ENCODE measurements at regions not wholly inside any gene's neighbourhood (a gene's known extent, or its start where the extent isn't known, plus 50 kb on each side); places are given as distances from the start of the nearest gene placed in this dataset.
"Not testable (repeated sequence)": the region's sequence is repeated elsewhere in the genome, so short reads cannot be mapped to it uniquely, and the experiment has no call there.

DNA sequence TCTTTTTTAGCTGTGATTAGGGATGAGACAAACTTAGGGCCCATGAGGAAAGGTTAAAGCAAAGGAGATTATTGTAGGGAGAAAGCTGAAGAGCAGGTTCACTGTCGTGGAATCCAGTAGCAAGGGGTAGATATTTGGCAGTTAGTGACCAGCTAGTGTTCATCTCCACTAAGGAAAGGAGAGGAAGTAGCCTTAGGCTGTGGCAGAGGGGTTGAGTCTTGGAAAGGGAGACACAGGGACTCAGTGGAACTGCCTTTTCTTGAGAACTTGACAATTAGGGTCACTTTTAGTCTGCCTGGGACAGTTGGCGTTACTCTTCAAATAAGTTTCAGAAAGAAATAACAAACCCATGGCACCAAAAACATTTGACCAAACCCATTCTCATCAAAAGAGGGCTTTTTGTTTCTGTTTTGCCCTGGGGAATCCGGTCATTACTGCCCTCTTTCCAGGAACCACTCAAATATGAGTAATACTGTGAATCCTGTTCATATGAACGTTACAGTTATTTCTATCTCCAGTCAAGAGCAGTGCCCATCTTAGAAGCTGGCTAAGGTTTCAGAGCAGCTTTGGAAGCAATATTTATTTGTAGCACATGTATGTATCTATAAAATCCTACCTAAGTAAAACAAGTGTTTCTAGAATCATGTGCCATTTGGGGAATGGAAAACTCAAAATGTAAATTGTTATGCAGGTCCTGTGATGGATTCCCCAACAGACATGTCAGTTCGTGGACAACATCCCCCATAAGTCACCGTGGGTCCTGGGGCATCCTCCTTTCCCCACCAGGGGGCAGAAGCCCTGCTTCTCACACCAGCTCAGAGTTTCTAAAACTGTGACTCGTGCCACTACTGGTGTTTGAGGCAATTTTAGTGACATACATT lies 77.3 kb upstream of the PHLPP1 start:
- ATAC-seq (ENCODE audit: low FRiP score), result no peak
- no peak for DNase-seq (ENCODE audit: low spot score)
- TF ChIP-seq, protein P1, sequence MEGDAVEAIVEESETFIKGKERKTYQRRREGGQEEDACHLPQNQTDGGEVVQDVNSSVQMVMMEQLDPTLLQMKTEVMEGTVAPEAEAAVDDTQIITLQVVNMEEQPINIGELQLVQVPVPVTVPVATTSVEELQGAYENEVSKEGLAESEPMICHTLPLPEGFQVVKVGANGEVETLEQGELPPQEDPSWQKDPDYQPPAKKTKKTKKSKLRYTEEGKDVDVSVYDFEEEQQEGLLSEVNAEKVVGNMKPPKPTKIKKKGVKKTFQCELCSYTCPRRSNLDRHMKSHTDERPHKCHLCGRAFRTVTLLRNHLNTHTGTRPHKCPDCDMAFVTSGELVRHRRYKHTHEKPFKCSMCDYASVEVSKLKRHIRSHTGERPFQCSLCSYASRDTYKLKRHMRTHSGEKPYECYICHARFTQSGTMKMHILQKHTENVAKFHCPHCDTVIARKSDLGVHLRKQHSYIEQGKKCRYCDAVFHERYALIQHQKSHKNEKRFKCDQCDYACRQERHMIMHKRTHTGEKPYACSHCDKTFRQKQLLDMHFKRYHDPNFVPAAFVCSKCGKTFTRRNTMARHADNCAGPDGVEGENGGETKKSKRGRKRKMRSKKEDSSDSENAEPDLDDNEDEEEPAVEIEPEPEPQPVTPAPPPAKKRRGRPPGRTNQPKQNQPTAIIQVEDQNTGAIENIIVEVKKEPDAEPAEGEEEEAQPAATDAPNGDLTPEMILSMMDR (IDR thresholded peaks at IDR 0.05), result no peak

DNA sequence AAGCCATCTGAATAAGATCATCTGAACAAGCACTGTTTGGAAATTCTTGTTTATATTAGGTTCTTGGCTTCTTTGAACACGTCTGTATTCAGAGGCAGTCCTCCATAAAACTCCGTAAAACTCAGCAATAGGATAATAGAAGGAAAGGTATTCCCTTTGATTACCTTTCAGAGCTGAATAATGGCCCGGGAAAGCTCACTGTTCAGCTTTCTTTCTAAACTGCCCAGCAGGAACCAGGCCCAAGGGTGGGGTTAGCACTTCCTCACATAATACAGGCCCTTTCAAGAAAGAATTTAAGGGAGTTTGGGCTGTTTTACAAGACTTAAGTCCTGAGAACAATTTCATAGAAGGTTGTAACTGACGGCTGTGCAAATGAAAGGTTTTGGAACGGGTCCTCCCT lies 72.2 kb upstream of the PHLPP1 start:
- no peak for DNase-seq (ENCODE audit: low spot score)
- TF ChIP-seq, protein P1 (IDR thresholded peaks at IDR 0.05), result no peak

DNA sequence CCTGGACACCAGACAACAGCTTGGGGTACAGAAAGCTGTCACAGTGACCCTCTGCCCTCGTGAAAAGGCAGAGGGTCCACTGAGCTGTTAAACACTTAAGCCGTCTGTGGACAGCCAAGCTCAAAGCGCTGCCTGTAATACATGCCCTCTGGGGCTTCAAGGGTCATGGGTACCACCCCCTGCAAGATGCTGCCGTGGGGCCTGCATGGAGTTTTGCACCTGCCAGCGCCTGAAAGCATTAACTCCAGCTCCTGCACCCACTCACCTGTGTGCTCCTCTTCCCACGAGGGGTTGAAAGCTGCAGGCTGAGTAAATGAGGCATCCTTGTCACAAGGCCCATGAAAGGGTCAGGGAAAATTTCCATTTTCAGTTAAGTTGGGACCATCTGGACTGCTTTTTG lies 70.6 kb upstream of the PHLPP1 start:
- ATAC-seq (ENCODE audit: low FRiP score), result no peak
- TF ChIP-seq, protein P1 (IDR thresholded peaks at IDR 0.05), result no peak
- no peak for DNase-seq (ENCODE audit: low spot score)

More for the DNA sequence above, 72.2 kb upstream of the PHLPP1 start:
- no peak for ATAC-seq (ENCODE audit: low FRiP score)

GRCh38 chr18:62647179-62647578 lies 68.2 kb upstream of the PHLPP1 start:
- ATAC-seq (ENCODE audit: low FRiP score) (no peak), DNase-seq (ENCODE audit: low spot score) (no peak)
- TF ChIP-seq, protein P1 (IDR thresholded peaks at IDR 0.05), result no peak

GRCh38 chr18:62648045-62648678 lies 67.2 kb upstream of the PHLPP1 start:
- peak; percentile 75 for ATAC-seq (ENCODE audit: low FRiP score)
- TF ChIP-seq, protein P1 (IDR thresholded peaks at IDR 0.05), result no peak

DNA sequence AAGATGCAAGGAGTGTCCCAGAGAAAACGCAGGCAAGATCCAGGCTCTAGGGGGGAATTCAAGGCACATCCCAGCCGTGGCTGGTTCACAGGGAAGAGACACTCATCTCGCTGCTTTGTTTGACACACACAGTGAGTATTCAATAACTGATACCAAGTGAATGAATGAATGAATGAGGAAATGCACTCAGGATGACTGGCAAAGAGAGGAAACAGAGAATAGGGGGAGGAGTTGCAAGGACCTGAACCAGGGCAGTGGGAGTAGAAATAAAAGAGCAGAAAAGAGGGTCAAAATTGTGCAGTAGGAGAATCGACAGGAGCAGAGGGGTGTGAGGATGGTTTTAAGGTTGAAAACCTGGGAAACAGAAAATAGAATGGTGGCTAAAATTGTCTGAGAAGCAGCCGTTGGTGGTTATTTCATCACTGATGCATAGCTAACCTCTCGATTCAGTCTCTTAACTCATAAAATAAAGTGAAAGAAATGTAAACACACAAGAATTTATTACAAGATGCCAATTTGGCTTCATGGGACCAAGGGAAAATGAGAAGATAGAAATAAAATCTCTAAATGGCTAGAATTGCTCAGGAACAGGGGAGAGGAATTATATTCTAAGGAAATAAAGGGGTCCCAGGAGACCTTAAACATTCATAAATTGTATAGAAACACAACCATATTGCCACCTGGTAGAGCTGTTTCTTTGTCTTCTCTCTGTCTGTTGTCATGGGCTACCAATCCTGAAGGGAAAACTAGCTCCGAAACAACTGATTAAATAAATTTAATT lies 63.9 kb upstream of the PHLPP1 start:
- DNase-seq (ENCODE audit: low spot score) (no peak), ATAC-seq (ENCODE audit: low FRiP score) (no peak)
- TF ChIP-seq, protein P1 (IDR thresholded peaks at IDR 0.05), result no peak

More at GRCh38 chr18:62648045-62648678, 67.2 kb upstream of the PHLPP1 start:
- DNase-seq (ENCODE audit: low spot score), result no peak

DNA sequence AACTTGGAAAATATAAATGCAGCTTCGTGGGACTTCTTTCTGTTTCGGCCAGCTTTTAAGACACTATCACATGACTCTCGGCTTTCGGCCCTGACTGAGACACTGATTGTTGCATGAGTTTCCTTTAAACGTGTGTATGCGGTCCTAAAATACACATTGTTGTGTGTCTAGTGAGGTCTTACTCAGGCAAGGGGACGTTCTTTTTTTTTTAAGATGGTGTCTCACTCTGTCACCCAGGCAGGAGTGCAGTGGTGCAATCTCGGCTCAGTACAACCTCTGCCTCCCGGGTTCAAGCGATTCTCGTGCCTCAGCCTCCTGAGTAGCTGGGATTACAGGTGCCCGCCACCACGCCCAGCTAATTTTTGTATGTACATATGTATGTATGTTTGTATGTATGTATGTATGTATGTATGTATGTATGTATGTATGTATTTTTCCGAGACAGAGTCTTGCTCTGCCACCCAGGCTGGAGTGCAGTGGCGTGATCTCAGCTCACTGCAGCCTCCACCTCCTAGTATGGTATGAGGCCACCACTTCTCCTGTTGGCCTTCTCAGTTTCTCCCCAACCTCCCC lies 63.2 kb upstream of the PHLPP1 start:
- not testable (repeated sequence) for ATAC-seq (ENCODE audit: low FRiP score); DNase-seq (ENCODE audit: low spot score)

Measured in omental fat pad (tissue), 3 donors.